ENCODE measurements at regions not wholly inside any gene's neighbourhood (a gene's known extent, or its start where the extent isn't known, plus 50 kb on each side); places are given as distances from the start of the nearest gene placed in this dataset.

DNA sequence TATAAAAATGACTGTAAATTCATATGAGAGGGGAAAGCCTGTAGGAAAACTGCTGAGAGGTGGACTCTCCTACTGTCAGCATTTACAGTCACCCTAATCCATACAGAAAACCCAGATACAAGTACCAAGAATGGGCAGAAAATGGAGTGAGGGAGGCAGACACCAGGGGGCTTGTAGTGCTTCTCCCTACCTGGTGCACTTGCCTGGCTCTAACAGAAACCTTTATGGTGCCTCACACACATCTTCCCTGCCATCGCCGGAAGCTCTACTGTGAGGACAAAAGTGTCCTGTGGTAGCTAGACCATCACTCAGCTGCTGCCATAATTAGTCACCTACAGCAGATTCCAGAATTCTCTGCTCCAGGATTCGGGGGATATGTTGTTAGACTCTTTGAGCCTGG is 441.3 kb downstream of the TFAP2B start:
- no peak overlapping the region for H3K4me3 ChIP-seq (ENCODE audit: low read depth, low read length)
- TF ChIP-seq, protein P1, sequence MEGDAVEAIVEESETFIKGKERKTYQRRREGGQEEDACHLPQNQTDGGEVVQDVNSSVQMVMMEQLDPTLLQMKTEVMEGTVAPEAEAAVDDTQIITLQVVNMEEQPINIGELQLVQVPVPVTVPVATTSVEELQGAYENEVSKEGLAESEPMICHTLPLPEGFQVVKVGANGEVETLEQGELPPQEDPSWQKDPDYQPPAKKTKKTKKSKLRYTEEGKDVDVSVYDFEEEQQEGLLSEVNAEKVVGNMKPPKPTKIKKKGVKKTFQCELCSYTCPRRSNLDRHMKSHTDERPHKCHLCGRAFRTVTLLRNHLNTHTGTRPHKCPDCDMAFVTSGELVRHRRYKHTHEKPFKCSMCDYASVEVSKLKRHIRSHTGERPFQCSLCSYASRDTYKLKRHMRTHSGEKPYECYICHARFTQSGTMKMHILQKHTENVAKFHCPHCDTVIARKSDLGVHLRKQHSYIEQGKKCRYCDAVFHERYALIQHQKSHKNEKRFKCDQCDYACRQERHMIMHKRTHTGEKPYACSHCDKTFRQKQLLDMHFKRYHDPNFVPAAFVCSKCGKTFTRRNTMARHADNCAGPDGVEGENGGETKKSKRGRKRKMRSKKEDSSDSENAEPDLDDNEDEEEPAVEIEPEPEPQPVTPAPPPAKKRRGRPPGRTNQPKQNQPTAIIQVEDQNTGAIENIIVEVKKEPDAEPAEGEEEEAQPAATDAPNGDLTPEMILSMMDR (conservative IDR thresholded peaks at IDR 0.05; ENCODE audit: low read depth, low read length), result no peak
- DNase-seq (ENCODE audit: low read depth), result no peak

DNA sequence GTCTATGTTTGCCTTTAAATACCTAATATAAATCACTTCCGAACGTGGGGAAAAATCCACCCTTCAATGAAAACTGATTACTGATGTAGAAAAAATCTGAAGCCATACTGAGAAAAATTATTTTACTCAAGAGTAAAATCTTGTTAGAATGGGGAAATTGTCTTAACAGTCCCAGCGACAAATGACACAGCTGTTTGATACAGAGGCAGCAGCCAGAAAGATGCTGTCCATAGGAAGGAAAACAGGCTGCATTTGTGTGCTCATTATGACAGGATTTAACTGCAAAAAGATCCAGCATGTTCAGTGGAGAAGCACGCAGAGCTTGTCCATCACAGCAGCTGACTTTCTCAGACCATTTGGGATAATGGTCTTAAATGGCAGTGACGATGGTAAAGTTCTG is 443.0 kb downstream of the TFAP2B start:
- no peak for DNase-seq (ENCODE audit: low read depth)
- no peak overlapping the region for H3K4me3 ChIP-seq (ENCODE audit: low read depth, low read length)
- TF ChIP-seq, protein P1 (conservative IDR thresholded peaks at IDR 0.05; ENCODE audit: low read depth, low read length), result no peak

DNA sequence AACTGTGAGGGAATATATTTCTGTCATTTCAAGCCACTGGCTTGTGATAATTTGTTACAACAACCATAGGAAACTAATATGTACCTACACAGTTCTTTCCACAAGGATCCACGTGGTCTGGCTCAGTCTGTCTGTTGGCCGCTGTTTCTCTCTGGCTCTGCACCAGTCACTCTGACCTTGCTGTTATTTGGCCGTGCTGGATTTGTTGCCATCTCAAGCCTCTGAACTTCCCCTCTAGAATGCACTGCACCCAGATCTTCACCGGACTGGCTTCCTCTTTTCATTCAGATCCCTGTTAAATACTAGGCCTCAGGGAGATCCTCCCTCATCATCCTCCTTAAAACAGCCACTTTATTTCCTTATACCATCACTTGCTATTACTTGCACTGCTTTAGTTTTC is 446.8 kb downstream of the TFAP2B start:
- no peak overlapping the region for H3K4me3 ChIP-seq (ENCODE audit: low read depth, low read length)
- TF ChIP-seq, protein P1 (conservative IDR thresholded peaks at IDR 0.05; ENCODE audit: low read depth, low read length), result no peak
- DNase-seq (ENCODE audit: low read depth), result no peak

DNA sequence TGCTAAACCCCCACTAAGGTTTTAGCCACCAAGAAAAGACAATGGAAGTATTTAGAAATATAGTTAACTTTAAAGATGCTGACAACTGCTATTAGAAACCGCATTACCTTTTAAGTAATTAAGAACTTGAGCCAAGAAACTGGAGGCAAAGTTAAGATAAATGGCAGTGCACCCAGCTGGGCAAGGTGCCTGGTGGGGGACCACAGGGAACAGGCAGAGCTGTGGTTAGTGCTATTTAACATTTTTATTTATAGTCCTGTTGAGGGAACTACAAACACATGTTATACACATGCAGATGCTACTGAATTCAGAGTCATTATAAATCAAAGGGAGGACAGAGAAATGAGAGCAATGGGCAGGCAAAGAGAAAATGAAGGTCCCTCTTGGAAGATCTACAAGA is 447.9 kb downstream of the TFAP2B start:
- H3K4me3 ChIP-seq (ENCODE audit: low read depth, low read length), result no peak overlapping the region
- DNase-seq (ENCODE audit: low read depth), result no peak
- TF ChIP-seq, protein P1 (conservative IDR thresholded peaks at IDR 0.05; ENCODE audit: low read depth, low read length), result no peak

DNA sequence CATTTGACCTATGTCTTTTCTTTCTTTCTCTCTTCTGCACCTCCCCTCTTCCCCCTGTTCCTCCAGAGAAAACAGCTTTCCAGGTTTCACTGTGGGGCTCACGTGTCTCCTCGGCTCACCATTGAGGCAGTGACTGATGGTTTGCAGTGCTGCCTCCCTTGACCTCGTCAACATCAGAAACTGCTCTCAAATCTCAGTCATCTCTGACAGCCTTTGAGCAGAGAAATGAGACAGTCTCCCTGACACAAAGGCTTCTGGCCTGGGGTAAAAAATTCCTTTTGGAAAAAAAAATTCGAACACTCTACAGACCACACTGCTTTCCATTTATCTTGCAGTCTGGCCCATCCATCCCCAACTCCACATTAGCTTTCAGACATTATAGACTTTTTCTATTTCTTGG is 450.0 kb downstream of the TFAP2B start:
- TF ChIP-seq, protein P1 (conservative IDR thresholded peaks at IDR 0.05; ENCODE audit: low read depth, low read length), result no peak
- DNase-seq (ENCODE audit: low read depth), result no peak
- H3K4me3 ChIP-seq (ENCODE audit: low read depth, low read length), result no peak overlapping the region

DNA sequence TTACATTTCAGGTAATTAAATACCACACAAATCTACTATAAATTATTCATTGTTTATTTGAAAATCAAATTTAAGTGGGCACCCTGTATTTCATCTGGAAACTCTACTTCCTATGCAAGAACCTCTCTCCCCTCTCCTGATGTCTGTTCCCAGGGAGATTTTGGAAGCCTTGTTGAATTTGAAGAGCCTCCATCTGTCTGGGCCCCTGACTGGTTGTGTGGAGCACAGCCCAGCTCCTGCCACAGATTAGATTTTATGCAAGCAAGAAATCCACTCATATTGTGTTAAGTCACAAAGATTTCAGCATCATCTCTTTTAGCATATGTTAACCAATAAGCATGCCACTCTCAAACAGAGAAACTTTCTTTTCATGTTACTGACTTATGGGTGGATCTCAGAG is 451.2 kb downstream of the TFAP2B start:
- no peak overlapping the region for H3K4me3 ChIP-seq (ENCODE audit: low read depth, low read length)
- DNase-seq (ENCODE audit: low read depth), result no peak
- TF ChIP-seq, protein P1 (conservative IDR thresholded peaks at IDR 0.05; ENCODE audit: low read depth, low read length), result no peak

DNA sequence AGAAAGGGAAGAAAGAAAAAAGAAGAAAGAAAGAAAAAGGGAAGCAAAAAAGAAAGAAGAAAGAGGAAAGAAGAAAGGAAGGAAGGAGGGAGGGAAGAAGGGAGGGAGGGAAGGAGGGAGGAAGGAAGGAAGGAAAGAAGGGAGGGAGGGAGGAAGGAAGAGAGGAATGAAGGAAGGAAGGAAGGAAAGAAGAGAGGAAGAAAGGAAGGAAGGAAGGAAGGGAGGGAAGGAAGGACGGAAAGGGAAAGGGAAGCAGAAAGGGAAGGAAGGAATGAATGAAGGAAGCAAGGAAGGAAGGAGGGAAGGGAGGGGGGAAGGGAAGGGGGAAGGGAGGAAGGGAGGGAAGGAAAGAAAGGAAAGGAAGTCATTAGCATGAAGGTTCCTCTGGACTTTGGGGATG is 452.9 kb downstream of the TFAP2B start:
- no peak for DNase-seq (ENCODE audit: low read depth)
- TF ChIP-seq, protein P1 (conservative IDR thresholded peaks at IDR 0.05; ENCODE audit: low read depth, low read length), result no peak
- no peak overlapping the region for H3K4me3 ChIP-seq (ENCODE audit: low read depth, low read length)

All from choroid plexus epithelial cell (primary cell).